OCI-LY1 (cell line): ENCODE measurements at regions not wholly inside any gene's neighbourhood (a gene's known extent, or its start where the extent isn't known, plus 50 kb on each side); places are given as distances from the start of the nearest gene placed in this dataset.

Experiments
- H2AFZ ChIP-seq: fragments of 200-600 bp; sonication (generic), shearing (Covaris generic); 2 replicates; pipeline ENCODE4 v1.6.0; 2014; ENCODE audit warnings: antibody characterized with exemption, mild to moderate bottlenecking, low read length
- H3F3A ChIP-seq: fragments of 200-600 bp; sonication (generic), shearing (Covaris generic); 2 replicates; pipeline ENCODE4 v1.6.0; 2014; ENCODE audit warnings: mild to moderate bottlenecking, antibody characterized with exemption, low read length, moderate library complexity; ENCODE audit not compliant: insufficient read depth
- H3K27ac ChIP-seq: fragments of 200-600 bp; sonication (generic); 2 replicates; pipeline ENCODE4 v1.5.1; 2014; ENCODE audit warnings: low read length, mixed run types, mild to moderate bottlenecking, low read depth; ENCODE audit not compliant: poor library complexity, severe bottlenecking
- H3K27me3 ChIP-seq: fragments of 200-600 bp; sonication (generic); 2 replicates; pipeline ENCODE4 v1.6.0; 2014; ENCODE audit warnings: antibody characterized with exemption, mild to moderate bottlenecking, low read length, moderate library complexity; ENCODE audit not compliant: insufficient read depth
- H3K36me3 ChIP-seq: fragments of 200-600 bp; sonication (generic); 2 replicates; pipeline ENCODE4 v1.6.1; 2014; ENCODE audit warnings: mild to moderate bottlenecking, antibody characterized with exemption, low read length, moderate library complexity, mixed read lengths; ENCODE audit not compliant: insufficient read depth
- H3K4me1 ChIP-seq: fragments of 200-600 bp; sonication (generic); 2 replicates; pipeline ENCODE4 v1.5.1; 2014; ENCODE audit warnings: mild to moderate bottlenecking, low read length, moderate library complexity; ENCODE audit not compliant: insufficient read depth, severe bottlenecking
- H3K4me2 ChIP-seq: fragments of 200-600 bp; sonication (generic), shearing (Covaris generic); 2 replicates; pipeline ENCODE4 v1.6.1; 2014; ENCODE audit warnings: low read length
- H3K4me3 ChIP-seq: fragments of 200-600 bp; sonication (generic); 2 replicates; pipeline ENCODE4 v1.5.1; 2014; ENCODE audit warnings: low read length, low read depth, mild to moderate bottlenecking, mixed read lengths; ENCODE audit not compliant: poor library complexity, severe bottlenecking
- H3K79me2 ChIP-seq: fragments of 200-600 bp; shearing (Covaris generic); 2 replicates; pipeline ENCODE4 v1.6.1; 2016; ENCODE audit warnings: mixed run types, low read length, mixed read lengths; ENCODE audit not compliant: insufficient read depth
- H3K9ac ChIP-seq: fragments of 200-600 bp; sonication (generic), shearing (Covaris generic); 2 replicates; pipeline ENCODE4 v1.6.1; 2014; ENCODE audit warnings: mild to moderate bottlenecking, low read length, mixed read lengths
- H3K9me2 ChIP-seq: fragments of 200-600 bp; sonication (generic), shearing (Covaris generic); 2 replicates; pipeline ENCODE4 v1.6.1; 2014; ENCODE audit warnings: low read depth, mild to moderate bottlenecking, low read length, mixed read lengths
- H3K9me3 ChIP-seq: fragments of 200-600 bp; shearing (Covaris generic); 2 replicates; pipeline ENCODE4 v1.6.1; 2014; ENCODE audit warnings: low read length, mixed read lengths
- H4K20me1 ChIP-seq: fragments of 200-600 bp; sonication (generic), shearing (Covaris generic); 2 replicates; pipeline ENCODE4 v1.6.0; 2016; ENCODE audit warnings: mild to moderate bottlenecking, low read length; ENCODE audit not compliant: insufficient read depth
- EZH2 ChIP-seq: fragments of 200-600 bp; sonication (generic), shearing (Covaris generic); IDR thresholded peaks from 2 replicates; pipeline ENCODE4 v1.8.0; 2017; ENCODE audit warnings: borderline replicate concordance, mixed run types, mild to moderate bottlenecking, antibody characterized with exemption, low read length, moderate library complexity, mixed read lengths
- TF ChIP-seq, protein P1 (sequence below): fragments of 200-600 bp; sonication (generic), shearing (Covaris generic); IDR thresholded peaks from 2 replicates; pipeline ENCODE4 v1.5.1; 2017; ENCODE audit warnings: mild to moderate bottlenecking, antibody characterized with exemption, low read length, moderate library complexity, mixed read lengths

DNA sequence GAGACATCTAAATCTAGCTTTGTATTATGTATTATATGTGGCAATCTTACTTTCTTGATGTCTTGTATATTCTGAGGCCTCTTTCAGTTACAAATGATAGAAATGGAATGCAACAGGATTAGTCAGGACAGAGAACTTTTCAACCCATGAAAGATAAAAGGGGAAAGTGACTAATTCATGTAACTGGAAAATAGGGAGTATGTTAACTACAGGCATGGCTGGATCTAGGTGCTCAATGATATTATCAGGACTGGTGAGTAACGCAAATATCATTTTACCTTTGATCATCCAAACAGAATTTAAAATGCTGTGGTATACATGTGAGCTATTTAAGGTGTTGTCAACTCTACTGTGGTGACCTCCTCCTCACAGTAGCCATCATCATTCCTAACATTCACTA lies 215.7 kb upstream of the GLRA1 start:
- TF ChIP-seq, protein P1, sequence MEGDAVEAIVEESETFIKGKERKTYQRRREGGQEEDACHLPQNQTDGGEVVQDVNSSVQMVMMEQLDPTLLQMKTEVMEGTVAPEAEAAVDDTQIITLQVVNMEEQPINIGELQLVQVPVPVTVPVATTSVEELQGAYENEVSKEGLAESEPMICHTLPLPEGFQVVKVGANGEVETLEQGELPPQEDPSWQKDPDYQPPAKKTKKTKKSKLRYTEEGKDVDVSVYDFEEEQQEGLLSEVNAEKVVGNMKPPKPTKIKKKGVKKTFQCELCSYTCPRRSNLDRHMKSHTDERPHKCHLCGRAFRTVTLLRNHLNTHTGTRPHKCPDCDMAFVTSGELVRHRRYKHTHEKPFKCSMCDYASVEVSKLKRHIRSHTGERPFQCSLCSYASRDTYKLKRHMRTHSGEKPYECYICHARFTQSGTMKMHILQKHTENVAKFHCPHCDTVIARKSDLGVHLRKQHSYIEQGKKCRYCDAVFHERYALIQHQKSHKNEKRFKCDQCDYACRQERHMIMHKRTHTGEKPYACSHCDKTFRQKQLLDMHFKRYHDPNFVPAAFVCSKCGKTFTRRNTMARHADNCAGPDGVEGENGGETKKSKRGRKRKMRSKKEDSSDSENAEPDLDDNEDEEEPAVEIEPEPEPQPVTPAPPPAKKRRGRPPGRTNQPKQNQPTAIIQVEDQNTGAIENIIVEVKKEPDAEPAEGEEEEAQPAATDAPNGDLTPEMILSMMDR: no peak
- TF ChIP-seq EZH2: no peak
- Histone ChIP-seq H3K9ac (no peak overlapping the region), H3K36me3 (no peaks in the 10 kb centered on the region)

DNA sequence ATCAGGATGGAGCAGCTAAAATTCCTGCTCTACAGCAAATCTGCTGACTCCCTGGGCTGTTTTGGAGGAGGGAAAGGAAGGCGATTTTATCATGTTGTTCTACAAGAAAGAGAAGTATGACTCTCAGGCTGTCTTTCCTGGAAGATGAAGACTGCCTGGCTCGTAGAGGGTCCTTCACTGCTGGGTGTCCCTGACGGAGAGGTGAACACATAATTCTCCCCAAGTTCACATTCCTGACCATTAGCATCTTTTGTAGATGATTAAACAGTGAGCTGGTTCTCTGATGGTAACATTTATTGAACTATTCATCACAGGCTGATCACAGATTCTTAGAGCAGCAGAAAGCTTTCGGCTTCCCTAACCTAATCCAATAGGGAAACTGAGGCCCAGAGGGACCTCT lies 212.4 kb upstream of the GLRA1 start:
- no peak overlapping the region for H3K4me2 ChIP-seq
- H4K20me1 ChIP-seq: no peaks in the 10 kb centered on the region
- no peaks in the 10 kb centered on the region for H3K36me3 ChIP-seq
- no peaks in the 10 kb centered on the region for H3K9me3 ChIP-seq
- H3F3A ChIP-seq: no peaks in the 10 kb centered on the region
- H3K9me2 ChIP-seq: no peaks in the 10 kb centered on the region
- H3K4me1 ChIP-seq: no peaks in the 10 kb centered on the region
- no peak overlapping the region for H3K9ac ChIP-seq
- TF ChIP-seq, protein P1: no peak
- TF ChIP-seq EZH2: no peak
- H3K27ac ChIP-seq: no peak overlapping the region
- no peak overlapping the region for H3K4me3 ChIP-seq
- H2AFZ ChIP-seq: no peak overlapping the region
- H3K27me3 ChIP-seq: no peaks in the 10 kb centered on the region
- no peaks in the 10 kb centered on the region for H3K79me2 ChIP-seq

More for the DNA sequence above, 215.7 kb upstream of the GLRA1 start:
- H3K27ac ChIP-seq: no peak overlapping the region
- no peak overlapping the region for H3K4me3 ChIP-seq
- H2AFZ ChIP-seq: no peak overlapping the region
- H3K9me3 ChIP-seq: no peaks in the 10 kb centered on the region
- H3K9me2 ChIP-seq: no peaks in the 10 kb centered on the region
- H3K27me3 ChIP-seq: no peaks in the 10 kb centered on the region
- no peaks in the 10 kb centered on the region for H4K20me1 ChIP-seq
- no peaks in the 10 kb centered on the region for H3F3A ChIP-seq
- no peaks in the 10 kb centered on the region for H3K4me1 ChIP-seq
- H3K79me2 ChIP-seq: no peaks in the 10 kb centered on the region
- no peak overlapping the region for H3K4me2 ChIP-seq

DNA sequence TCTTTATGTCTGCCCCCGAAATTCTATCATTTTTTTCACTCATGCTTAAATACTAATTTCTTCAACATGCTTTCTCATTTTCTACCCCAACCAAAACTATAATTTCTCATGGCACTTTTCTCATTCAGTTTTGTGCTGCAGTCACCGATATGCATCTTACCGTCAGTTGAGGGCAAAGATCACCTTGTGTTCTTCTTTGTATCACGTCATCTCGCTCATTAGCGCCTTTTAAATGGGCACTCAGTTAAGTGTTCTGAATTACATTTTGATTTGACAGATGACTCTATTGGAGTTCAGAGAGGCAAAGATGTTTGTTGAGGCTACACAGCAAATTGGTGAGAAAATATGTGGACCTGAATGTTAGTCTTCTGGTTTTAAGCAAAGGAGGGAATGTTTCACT lies 211.7 kb upstream of the GLRA1 start:
- no peaks in the 10 kb centered on the region for H3K9me2 ChIP-seq
- no peaks in the 10 kb centered on the region for H3K79me2 ChIP-seq
- H3K27ac ChIP-seq: no peak overlapping the region
- no peak overlapping the region for H3K4me3 ChIP-seq
- H3K9ac ChIP-seq: no peak overlapping the region
- H3K4me1 ChIP-seq: no peaks in the 10 kb centered on the region
- H3F3A ChIP-seq: no peaks in the 10 kb centered on the region
- H3K4me2 ChIP-seq: no peak overlapping the region
- TF ChIP-seq, protein P1: no peak
- TF ChIP-seq EZH2: no peak
- no peaks in the 10 kb centered on the region for H3K27me3 ChIP-seq
- H4K20me1 ChIP-seq: no peaks in the 10 kb centered on the region
- no peak overlapping the region for H2AFZ ChIP-seq
- no peaks in the 10 kb centered on the region for H3K9me3 ChIP-seq
- no peaks in the 10 kb centered on the region for H3K36me3 ChIP-seq
